RWPE2 (cell line): ENCODE measurements at regions not wholly inside any gene's neighbourhood (a gene's known extent, or its start where the extent isn't known, plus 50 kb on each side); places are given as distances from the start of the nearest gene placed in this dataset.

Experiments used
- ATAC-seq: fragments of 200-7000 bp; cut with Tn5 transposase; 3 replicates; pipeline ENCODE4 v1.9.1; 2021; ENCODE audit warnings: low read depth
- DNase-seq: peaks from one replicate; pipeline ENCODE4 v3.0.0-alpha.2; 2020; ENCODE audit warnings: low spot score
- H3K27ac ChIP-seq: fragments of 450-650 bp; 2 replicates; pipeline ENCODE4 v1.5.1; 2017; ENCODE audit warnings: mild to moderate bottlenecking; ENCODE audit not compliant: poor library complexity, severe bottlenecking
- H3K27me3 ChIP-seq: fragments of 250-450 bp; sonication (Bioruptor Pico); 2 replicates; pipeline ENCODE4 v1.5.1; 2021; ENCODE audit warnings: mild to moderate bottlenecking, moderate library complexity; ENCODE audit not compliant: insufficient read depth, poor library complexity, severe bottlenecking
- H3K36me3 ChIP-seq: fragments of 250-450 bp; sonication (Bioruptor Pico); 2 replicates; pipeline ENCODE4 v1.5.1; 2020; ENCODE audit warnings: low read depth, mild to moderate bottlenecking, moderate library complexity
- H3K4me1 ChIP-seq: fragments of 250-450 bp; sonication (Bioruptor Pico); 2 replicates; pipeline ENCODE4 v1.5.1; 2021; ENCODE audit warnings: mild to moderate bottlenecking, moderate library complexity; ENCODE audit not compliant: insufficient read depth, poor library complexity, severe bottlenecking
- H3K4me3 ChIP-seq: fragments of 250-450 bp; sonication (Bioruptor Pico); 2 replicates; pipeline ENCODE4 v1.5.1; 2021; ENCODE audit warnings: mild to moderate bottlenecking, moderate library complexity; ENCODE audit not compliant: severe bottlenecking
- H3K9me3 ChIP-seq: fragments of 250-450 bp; sonication (Bioruptor Pico); 2 replicates; pipeline ENCODE4 v1.5.1; 2021; ENCODE audit warnings: mild to moderate bottlenecking, moderate library complexity; ENCODE audit not compliant: severe bottlenecking
- TF ChIP-seq, protein P1 (sequence below): fragments of 450-650 bp; IDR thresholded peaks from one replicate; pipeline ENCODE4 v1.5.1; 2017; ENCODE audit warnings: mild to moderate bottlenecking, moderate library complexity; ENCODE audit not compliant: poor library complexity, severe bottlenecking

DNA sequence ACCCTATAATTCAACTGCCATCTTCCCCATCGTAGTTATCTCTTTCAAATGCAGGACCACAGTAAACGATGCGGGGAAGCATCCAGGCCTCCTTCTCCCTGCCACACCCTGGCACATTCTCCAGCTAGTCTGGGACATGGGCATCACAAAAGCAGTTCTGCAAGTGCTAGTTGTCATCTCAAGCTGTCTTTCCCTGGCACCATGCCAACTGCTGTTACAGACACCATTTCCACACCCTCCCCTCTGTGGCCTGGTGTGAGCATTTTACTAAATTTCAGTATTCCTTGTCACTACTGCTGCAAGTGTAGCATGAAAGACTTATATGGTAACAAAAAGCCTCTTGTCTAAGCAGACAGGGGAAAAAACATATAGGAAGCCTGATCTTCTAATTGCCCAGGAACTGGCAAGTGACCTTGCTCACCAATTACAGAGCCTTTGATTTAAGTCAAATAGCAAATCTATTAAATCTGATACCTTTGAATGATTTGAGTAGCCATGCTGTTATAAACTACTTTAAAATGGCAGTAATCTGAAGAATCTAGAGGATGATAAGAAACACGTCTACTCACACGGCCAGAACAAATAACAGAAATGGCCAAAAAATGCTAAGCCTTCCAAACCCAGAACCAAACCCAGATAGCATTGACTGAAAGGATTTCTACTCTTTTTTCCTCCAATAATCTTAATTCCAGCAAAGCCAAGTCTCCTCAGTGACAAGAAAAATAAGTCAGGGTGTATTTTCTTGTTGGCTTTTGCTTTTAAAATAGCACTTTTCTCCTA is 179.0 kb downstream of the NUFIP1 start:
- H3K9me3 ChIP-seq, result no peaks in the 10 kb centered on the region
- peaks cover 6% of the 10 kb centered on the region for H3K4me1 ChIP-seq
- TF ChIP-seq, protein P1, sequence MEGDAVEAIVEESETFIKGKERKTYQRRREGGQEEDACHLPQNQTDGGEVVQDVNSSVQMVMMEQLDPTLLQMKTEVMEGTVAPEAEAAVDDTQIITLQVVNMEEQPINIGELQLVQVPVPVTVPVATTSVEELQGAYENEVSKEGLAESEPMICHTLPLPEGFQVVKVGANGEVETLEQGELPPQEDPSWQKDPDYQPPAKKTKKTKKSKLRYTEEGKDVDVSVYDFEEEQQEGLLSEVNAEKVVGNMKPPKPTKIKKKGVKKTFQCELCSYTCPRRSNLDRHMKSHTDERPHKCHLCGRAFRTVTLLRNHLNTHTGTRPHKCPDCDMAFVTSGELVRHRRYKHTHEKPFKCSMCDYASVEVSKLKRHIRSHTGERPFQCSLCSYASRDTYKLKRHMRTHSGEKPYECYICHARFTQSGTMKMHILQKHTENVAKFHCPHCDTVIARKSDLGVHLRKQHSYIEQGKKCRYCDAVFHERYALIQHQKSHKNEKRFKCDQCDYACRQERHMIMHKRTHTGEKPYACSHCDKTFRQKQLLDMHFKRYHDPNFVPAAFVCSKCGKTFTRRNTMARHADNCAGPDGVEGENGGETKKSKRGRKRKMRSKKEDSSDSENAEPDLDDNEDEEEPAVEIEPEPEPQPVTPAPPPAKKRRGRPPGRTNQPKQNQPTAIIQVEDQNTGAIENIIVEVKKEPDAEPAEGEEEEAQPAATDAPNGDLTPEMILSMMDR, result no peak
- DNase-seq, result no peak
- no peak overlapping the region for H3K27ac ChIP-seq
- no peak for ATAC-seq
- no peaks in the 10 kb centered on the region for H3K27me3 ChIP-seq
- no peak overlapping the region for H3K4me3 ChIP-seq
- no peaks in the 10 kb centered on the region for H3K36me3 ChIP-seq

DNA sequence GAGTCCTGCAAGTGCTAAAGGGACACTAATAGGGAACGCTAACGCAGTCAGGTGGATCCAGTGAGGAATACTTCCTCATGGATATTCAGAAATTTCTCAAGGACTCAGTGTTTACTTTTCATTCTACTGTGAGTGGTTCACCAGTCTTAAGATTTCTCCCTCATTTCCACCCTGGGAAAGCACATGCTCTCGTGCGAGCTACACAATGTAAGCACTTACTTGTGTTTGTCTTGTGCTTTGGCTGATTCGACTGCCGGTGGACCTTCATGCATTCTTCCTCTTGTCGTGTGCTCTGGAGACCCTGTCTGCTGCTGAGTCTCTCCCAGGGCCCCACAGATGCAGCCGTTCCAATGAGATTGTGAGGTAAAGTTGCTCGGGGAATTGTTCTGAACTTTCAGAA is 180.1 kb downstream of the NUFIP1 start:
- DNase-seq (no peak), ATAC-seq (no peak)
- TF ChIP-seq, protein P1, result no peak
- Histone ChIP-seq H3K9me3 (no peaks in the 10 kb centered on the region), H3K27me3 (no peaks in the 10 kb centered on the region), H3K4me1 (no peaks in the 10 kb centered on the region), H3K4me3 (no peak overlapping the region), H3K36me3 (no peaks in the 10 kb centered on the region), H3K27ac (no peak overlapping the region)

DNA sequence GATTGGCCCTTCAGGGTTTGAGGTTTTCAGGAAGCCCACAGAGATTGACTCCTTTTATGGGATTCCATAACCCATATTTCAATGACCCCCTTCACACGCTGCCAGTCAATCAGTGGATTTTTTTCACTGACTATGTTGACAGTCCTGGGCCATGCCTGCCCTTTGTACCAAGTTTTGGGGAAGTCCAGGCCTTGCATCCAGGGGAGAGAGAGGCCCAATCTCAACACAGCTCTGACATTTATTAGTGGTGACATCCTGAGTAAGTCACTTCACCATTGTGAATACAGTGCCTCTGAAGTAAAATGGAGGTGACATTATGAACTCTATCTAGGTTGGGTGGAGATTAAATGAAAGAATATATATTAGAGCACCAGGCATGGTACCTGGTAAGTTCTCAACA is 181.1 kb downstream of the NUFIP1 start:
- Histone ChIP-seq H3K9me3 (no peaks in the 10 kb centered on the region), H3K27ac (no peak overlapping the region), H3K4me3 (no peak overlapping the region), H3K4me1 (no peaks in the 10 kb centered on the region), H3K36me3 (no peaks in the 10 kb centered on the region), H3K27me3 (no peaks in the 10 kb centered on the region)
- ATAC-seq, result no peak
- TF ChIP-seq, protein P1, result no peak
- DNase-seq, result no peak

DNA sequence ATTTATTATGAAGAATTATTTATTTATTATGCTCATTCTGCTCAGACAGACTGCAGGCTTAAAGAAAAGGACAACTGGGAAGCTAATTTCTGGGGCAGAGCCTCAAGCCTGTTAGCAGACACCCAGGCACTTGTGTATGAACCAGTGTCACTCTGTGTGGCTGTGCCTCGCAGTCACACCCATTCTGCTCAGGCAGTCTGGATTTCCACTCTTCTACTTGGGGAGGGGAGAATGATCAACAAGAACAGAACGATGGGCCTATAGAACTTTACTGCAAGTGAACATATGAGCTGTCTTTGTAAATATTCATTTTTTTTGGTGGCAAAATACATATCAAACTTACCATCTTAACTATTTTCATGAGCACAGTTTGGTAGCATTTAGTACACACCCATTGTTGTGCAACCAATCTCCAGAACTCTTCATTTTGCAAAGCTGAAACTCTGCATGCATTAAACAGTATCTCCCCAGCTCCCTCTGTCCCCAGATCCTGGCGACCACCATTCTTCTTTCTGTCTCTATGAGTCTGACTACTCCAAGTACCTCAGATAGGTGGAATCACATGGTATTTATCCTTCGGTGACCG is 181.7 kb downstream of the NUFIP1 start:
- Histone ChIP-seq H3K4me1 (peaks cover 3% of the 10 kb centered on the region), H3K4me3 (no peak overlapping the region), H3K27ac (no peak overlapping the region), H3K36me3 (no peaks in the 10 kb centered on the region), H3K9me3 (no peaks in the 10 kb centered on the region), H3K27me3 (no peaks in the 10 kb centered on the region)
- DNase-seq (no peak), ATAC-seq (no peak)
- TF ChIP-seq, protein P1, result no peak

DNA sequence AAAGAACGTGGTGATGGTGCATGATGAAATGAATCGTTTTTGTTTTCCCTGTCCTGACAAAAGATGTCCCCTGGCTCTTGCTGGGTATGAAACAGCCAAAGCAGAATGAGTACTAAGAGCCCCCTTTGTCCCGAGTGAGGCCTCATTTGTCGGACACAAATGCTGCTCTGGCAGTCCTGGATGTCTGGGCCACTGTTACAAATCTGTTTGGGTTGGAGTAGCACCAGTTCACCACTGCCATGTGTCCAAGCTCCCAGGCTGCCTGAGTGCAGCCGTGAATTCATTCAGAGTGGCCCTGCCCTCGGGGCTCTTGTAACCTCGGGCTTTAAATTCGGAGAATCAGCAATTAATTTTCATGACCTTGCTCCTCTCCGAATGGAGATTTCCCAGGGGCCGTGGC is 182.4 kb downstream of the NUFIP1 start:
- no peak for DNase-seq

More for the DNA sequence above, 182.4 kb downstream of the NUFIP1 start:
- no peaks in the 10 kb centered on the region for H3K9me3 ChIP-seq
- no peak for ATAC-seq
- H3K4me1 ChIP-seq, result peaks cover 10% of the 10 kb centered on the region
- no peak overlapping the region for H3K4me3 ChIP-seq
- no peak overlapping the region for H3K27ac ChIP-seq
- H3K36me3 ChIP-seq, result no peaks in the 10 kb centered on the region
- TF ChIP-seq, protein P1, result no peak
- no peaks in the 10 kb centered on the region for H3K27me3 ChIP-seq
